ENCODE measurements at regions not wholly inside any gene's neighbourhood (a gene's known extent, or its start where the extent isn't known, plus 50 kb on each side); places are given as distances from the start of the nearest gene placed in this dataset.

DNA sequence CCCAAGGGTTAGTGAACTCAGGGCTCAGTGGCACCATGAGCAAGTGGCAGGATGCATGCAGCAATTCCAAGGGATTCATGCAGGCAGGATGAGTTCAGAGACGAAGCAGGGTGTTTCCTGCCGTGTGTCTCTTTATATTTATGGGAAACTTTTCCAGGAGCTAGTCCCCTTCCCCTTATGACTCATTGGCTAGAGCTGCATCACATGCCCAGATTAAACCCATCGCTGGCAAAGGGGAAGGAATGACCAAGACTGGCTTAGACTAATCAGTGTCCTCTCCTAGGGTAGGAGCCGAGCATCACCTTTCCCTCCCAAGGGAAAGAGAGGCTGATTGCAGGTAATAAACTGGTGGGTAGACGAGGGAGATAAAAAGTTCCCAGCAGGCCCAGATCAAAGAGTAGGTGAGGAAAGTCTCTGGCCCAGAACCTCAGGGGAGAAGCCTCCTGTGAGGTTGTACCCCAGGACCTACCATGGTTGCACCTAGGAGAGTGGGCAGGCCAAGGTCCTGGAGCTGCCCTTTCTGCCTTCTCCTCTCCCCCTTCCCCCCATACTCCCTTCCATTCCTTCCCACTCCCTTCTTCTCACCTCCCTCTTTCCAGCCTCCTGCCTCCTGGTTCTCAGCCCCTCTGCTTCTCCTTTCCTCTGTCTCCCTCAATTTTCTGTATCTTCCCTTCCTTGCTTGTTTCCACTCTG lies 67.8 kb upstream of the ITGA11 start:
- TF ChIP-seq CTCF (IDR thresholded peaks at IDR 0.05; ENCODE audit: extremely low read depth in 1 of 2, insufficient read depth in 1 of 2, low read depth in 1 of 2, low read length in 2 of 2) (no peak), FOS (IDR thresholded peaks at IDR 0.05; ENCODE audit: borderline replicate concordance, insufficient read depth, low read length) (no peak), POLR2AphosphoS5 (IDR thresholded peaks at IDR 0.05; ENCODE audit: insufficient read depth, low read depth, low read length) (no peak), POLR2A (IDR thresholded peaks at IDR 0.05; ENCODE audit: low read depth, low read length) (no peak), EZH2 (IDR thresholded peaks at IDR 0.05; ENCODE audit: borderline replicate concordance, low read depth, low read length, severe bottlenecking) (no peak), MAX (IDR thresholded peaks at IDR 0.05; ENCODE audit: insufficient read depth, insufficient read length) (no peak), JUN (IDR thresholded peaks at IDR 0.05; ENCODE audit: borderline replicate concordance, insufficient read depth, insufficient read length, low read depth) (no peak), MYC (IDR thresholded peaks at IDR 0.05; ENCODE audit: low read depth, low read length) (no peak), GATA2 (IDR thresholded peaks at IDR 0.05; ENCODE audit: insufficient read depth, insufficient read length, low read depth, low read length) (no peak)

All from endothelial cell of umbilical vein (primary cell).